Activated CD4-positive, alpha-beta T cell treated with anti-CD3 and anti-CD28 coated beads, Interleukin-2, Interleukin-4, amounts not matched to agents 100 ng/mL and 50 ng/mL, durations not matched to agents 16 hours and 8 hours (primary cell): ENCODE measurements at regions not wholly inside any gene's neighbourhood (a gene's known extent, or its start where the extent isn't known, plus 50 kb on each side); places are given as distances from the start of the nearest gene placed in this dataset.
"Not testable (repeated sequence)": the region's sequence is repeated elsewhere in the genome, so short reads cannot be mapped to it uniquely, and the experiment has no call there.

Experiments used
- DNase-seq: peaks from one replicate; pipeline ENCODE4 v3.0.0-alpha.2; 2020; ENCODE audit warnings: low spot score

DNA sequence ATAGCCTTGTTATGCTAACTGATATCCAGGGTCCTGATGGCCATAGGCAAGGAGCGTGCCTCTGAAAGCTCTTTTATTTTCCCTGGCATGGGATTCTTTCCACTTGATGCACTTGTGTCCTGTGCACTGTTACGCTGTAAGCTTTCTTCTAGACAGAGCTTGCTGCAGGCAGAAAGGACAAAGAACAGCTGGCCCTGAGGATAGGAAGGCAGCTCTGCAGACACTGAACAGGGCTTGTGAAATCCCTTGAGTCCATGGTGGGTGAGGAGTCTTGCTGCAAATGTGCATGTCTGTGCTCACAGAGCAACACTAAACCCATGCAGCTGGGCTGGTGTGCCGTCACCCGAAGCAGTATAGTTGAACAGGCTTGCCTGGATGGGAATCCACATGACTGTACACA lies 126.6 kb downstream of the AKAP11 start:
- no peak for DNase-seq

DNA sequence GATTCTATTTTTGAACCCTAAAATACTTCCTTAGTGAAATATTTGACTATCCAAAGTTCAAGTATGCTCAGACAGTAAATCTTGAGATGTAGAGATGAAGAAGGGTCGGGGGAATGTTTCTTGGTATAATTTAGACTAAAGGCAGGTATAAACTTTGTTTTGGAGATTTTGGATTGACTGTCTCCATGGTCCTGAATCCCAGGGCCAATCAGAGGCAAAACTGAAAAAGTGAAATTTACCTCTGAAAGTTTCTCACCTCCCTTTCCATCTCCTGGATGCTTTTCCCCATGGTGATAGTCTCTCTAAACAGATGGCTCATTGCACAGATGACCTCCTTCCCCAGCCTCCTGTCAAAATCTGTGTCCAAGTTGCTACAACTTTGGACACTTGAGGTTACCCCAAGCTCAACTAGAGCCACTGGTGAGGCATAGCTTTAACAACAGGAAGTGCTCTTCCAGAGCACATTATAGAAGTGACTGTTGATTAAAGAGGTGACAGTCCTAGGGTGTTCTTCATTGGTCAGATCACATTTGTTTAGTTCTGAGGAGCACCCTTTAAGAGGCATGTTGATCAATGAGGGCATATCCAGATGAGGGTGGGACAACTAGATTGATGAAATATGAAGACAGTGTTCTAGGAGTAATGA lies 128.4 kb downstream of the AKAP11 start:
- peak; percentile 14 for DNase-seq

DNA sequence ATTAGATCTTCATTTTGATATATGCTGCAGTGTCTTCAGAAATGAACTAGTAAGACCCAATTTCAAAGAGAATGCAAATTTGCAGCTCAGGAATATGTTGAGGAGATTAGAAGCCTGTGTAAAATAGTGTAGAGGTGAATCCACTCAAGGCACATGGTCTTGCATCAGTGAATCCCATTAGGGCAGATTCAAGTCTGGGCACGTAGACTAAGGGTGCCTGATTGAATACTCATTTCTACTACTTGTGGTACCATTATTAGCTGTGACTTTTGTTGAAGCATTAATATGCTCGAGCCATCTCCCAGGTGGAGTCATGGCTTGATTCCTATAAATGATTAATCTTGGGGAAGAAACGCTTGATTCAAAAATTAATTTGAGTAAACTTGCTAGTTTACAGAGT lies 129.4 kb downstream of the AKAP11 start:
- peak; percentile 37 for DNase-seq

DNA sequence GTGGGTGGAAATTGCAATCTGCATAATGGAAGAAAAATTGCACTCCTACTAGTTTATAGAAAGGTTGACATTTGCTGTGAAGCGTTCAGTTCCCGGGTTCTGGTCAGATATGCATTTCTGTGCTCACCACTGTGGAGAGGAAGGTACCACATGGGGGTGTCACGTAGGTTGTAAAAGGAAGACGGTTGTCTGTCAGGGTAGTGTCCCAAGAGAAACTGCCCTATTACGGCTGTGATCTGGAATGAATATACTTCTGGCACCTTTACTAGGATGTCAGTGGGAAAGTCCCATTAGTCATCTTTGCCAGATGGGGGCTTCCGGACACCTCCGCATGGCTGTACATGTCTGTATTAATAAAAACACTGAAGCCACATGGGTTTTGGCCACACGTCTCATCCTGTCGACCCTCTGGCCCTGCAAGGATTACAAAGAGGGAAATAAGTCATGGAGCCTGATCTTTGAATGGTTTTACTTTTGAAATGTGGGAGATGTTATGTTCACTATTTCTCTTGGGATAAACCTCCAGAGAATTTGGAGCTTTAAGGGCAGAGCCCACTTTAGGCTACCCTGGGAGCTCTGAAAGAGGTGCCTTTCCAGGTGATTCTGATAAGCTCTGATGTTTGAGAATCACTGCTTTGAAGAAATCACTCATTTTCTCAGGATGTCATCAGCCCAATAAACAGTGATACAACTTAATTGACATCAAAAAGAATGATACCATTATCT lies 133.9 kb downstream of the AKAP11 start:
- peak; percentile 86 for DNase-seq

DNA sequence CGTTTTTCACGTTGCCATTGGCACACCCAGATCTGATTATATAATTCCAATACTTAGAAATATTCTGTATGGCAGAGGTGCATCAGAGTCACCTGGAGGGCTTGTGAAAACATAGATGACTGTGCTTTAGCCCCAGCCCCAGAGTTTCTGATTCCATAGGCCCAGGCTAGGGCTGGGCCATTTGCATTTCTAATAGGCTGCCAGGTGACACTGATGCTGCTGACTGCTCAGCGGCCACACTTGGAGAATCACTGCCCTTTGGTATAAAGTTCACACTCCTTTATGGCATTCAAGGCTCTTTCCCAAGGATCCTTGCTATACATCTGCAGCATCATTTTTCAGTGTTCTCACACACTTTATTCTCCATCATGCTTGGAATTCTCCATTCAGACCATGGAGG lies 137.1 kb downstream of the AKAP11 start:
- no peak for DNase-seq

DNA sequence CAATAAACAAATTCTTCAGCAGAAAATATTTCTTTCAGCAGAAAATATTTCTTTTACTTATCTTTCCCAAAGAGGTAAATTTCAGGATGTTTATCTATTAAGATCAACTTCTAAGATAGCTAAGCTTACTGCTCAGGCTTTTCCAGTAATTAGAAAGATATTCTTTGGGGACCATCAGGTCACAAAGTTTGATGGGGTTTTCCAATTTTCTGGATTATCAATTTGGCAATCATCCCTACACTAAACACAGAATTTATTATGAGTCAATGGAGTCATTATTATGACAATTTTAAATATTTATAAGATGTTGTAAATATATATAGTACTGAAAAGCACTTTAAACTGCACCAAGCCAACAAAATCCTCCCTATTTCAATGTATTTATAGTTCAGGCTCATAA lies 137.6 kb downstream of the AKAP11 start:
- DNase-seq, result no peak

DNA sequence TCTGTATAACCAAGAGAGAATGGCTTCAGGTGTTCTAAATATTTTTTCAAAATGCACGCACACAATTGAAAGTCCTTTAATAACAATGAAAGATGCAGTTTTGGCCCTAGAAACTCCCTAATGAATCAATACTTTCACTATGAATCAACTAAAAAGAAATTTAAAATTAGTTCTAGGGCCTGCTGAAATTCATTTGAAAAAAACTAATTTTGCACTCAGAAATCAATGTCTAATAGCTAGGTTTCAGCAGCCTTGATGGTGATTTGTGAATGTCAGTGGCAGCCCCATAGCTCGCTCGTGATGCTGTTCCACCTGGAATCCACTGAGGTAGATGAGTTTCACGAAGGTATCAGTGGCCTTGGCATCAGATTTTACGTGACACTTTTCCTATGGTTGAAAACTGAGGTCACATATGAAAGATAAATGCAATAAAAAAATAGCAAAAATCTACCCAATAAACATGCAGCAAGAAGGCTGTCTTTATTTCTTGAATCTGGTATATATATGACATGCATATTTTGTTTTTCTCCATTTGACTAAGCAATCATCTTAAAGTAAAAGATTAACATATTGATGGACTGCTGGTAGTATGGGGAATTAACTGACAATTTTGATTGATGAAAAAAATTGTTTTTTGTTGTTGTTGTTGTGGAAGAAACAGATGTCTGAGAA lies 141.0 kb downstream of the AKAP11 start:
- DNase-seq, result peak; percentile 30

DNA sequence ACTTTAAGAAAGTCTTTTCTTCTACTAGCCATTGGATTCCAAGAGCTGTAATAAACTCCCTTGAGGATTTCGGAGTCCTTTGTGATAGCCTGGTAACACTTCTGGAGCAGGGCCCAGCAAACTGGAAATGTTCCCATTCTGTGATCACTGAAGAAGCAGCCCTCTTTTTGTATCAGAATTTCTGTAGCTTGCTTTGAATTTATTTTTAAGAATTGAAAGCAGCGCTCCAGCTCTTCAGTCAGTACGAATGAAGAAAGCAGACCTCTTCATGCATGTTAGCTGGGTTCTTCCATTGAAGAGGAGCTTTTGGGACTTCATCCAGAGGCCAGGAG lies 141.5 kb downstream of the AKAP11 start:
- DNase-seq, result no peak

DNA sequence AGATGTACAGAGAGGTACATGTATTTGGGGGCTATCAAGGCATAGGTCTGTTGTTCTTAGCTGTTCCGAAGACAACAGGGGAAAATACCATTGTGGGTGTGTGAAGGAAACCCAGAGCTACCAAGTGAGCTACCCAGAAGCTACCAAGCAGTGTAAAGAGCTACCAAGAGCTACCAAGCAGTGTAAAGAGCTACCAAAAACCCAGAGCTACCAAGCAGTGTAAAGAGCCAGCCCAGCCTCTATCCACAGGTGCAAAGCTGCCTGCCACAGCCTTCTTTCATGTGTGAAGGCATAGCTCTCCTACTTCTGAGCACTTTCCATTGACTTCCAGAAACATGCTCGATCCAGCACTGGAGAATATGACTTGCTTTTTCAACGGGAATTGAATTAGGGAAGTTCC lies 145.7 kb downstream of the AKAP11 start:
- no peak for DNase-seq

DNA sequence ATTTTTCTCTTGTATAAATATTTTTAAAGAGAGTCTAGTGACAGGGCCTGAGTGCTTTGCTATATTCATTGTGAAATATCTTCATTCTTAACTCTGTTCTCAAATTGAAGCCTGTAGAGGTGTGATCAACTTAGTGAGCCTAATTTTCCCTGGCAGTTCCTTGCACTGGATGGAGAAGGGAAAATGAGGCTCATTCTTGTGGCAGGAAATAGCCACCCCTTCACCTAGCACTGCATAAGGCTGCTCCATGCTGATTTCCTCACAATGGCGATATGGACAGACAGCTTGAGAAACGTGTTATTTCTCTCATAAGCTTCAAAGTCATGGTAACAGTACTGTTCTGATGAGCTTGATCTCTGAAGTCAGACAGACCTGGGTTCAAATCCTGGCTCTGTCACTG lies 146.2 kb downstream of the AKAP11 start:
- no peak for DNase-seq

DNA sequence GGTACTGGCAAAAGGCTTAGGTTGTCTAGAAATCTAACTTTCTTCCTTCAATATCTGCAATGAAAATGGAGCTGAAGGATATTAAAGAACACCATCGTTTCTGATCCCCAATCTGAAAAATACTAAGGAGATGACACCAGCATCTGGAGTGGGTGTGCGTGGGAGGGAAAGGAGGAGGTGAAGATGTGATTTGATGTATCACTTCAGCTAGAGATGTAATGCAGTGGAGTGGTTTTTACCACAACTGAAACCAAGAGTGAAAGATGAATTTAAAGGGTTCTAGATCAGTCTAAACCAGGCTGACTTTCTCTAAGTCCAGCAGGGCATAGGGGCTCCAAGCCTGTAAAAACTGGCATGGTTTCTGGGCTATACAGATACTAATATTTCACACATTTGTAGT lies 148.4 kb downstream of the AKAP11 start:
- DNase-seq, result peak; percentile 58

DNA sequence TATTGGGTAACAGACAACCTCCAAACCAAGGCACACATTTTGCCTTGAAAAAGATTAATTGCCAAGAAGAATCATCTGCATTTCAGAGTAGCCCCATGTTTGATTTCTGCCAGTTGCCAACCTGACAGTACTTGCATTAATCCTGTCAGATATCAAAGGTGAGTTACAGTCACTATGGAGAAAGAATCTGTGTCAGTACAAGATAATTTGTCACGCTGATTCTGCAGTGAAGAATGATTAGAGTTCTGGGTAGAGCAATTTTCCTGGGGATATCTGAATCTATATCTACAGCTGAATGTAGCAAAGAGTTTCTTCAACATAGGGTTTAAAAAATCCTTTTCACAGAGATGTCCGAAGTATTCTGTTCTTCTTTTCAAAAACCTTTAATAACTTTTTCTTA lies 150.7 kb downstream of the AKAP11 start:
- no peak for DNase-seq

DNA sequence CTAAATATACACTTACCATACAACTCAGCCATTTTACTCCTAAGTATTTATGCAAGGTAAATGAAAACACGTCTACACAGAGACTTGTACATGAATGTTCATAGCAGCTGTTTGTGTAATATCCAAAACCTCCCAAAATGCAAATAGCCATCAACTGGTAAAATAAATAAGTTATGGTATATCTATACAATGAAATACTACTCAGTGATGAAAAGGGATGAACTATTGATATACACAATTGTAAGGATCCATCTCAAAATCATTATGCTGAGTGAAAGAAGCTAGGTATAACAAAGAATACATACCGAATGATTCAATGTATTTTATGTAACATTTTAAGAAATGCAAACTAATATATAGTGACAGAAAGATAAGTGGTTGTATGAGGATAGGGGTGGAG lies 149.8 kb upstream of the TNFSF11 start:
- no peak for DNase-seq

DNA sequence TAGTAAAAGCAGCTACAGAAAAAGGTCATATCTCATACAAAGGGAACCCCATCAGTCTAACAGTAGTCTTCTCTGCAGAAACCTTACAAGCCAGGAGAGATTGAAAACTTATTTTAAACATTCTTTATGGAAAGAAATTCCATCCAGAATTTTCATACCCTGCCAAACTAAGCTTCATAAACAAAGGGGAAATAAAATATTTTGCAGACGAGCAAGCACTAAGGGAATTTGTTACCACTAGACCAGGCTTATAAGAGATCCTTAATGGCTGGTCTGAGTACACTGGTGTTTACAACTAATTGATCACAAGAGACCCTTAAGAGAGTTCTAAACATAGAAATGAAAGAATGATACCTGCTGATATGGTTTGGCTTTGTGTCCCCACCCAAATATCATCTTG lies 128.6 kb upstream of the TNFSF11 start:
- no peak for DNase-seq

DNA sequence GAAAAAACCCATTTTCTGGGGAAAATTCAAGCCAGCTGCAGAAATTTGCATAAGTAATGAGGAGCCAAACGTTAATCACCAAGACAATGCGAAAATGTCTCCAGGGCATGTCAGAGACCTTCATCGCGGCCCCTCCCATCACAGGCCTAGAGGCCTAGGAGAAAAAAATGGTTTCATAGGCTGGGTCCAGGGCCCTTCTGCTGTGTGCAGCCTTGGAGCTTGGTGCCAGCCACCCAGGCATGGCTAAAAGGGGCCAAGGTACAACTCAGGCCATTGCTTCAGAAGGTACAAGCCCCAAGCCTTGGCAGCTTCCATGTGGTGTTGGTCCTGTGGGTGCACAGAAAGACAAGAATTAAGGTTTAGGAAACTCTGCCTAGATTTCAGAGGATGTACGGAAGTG lies 127.4 kb upstream of the TNFSF11 start:
- DNase-seq, result not testable (repeated sequence)

DNA sequence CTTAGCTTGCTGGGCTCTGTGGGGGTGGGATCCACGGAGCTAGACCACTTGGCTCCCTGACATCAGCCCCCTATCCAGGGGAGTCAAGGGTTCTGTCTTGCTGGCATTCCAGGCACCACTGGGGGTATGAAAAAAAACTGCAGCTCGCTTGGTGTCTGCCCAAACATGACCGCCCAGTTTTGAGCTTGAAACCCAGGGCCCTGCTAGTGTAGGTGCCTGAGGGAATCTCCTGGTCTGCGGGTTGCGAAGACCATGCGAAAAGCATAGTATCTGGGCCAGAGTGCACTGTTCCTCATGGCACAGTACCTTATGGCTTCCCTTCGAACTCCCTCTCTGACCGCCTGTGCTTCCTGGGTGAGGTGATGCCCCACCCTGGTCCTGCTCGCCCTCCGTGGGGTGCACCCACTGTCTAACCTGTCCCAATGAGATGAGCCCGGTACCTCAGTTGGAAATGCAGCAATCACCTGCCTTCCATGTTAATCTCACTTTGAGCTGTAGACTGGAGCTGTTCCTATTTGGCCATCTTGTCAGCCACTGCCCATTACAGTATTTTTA lies 120.8 kb upstream of the TNFSF11 start:
- DNase-seq, result no peak

DNA sequence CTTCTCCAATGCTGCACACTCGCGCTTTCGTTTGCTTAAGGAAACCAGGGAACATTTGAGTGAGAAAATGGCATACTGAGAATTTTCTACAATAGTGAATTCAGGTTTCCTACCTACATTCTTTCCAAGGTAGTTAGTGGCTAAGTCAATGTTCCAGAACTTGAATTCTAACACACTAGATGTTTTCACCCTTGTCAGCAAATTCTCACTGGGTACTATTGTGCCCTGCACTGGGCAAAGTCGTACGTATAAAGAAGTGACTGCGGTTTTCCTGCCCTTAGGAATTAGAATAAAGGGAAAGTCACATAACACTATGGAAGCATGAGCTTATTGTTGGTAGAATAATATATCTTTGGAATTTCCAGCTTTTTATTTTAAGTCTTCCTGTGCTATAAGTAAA lies 119.2 kb upstream of the TNFSF11 start:
- no peak for DNase-seq

DNA sequence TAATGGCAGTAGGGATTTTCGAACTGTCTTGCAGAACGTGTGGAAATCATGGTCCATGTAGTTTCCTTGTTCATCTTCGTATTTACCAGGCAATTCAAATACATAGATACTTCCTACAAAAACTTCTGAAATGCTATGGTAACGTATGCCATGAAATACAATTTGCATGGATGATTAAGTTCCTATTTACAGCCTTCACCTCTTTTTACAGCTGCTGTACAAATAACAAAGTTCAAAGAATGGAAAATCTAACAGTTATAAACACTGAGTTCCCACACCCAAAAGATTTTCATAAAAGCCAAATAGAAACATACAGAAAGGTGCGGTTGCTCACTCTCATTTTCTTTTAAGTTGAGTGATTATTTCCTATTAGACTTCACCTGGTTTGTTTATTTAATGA lies 115.8 kb upstream of the TNFSF11 start:
- no peak for DNase-seq

DNA sequence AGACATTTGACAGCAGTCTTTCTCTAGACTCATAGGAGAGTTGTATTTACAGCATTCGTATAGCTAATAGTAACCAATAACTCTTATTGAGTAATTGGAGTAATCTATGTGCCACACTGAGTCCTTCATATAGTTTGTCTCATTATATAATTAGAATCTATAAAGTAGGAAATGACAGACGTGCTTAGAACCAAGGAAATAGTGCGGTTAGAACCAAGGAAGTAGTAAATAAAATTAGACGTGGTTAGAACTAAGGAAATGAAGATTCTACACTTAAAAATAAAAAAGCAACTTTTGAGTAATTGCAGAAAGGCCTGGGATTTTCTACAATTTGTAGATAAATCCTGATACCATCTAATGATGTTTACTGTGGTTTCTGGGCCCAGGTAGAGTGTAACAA lies 107.8 kb upstream of the TNFSF11 start:
- no peak for DNase-seq

DNA sequence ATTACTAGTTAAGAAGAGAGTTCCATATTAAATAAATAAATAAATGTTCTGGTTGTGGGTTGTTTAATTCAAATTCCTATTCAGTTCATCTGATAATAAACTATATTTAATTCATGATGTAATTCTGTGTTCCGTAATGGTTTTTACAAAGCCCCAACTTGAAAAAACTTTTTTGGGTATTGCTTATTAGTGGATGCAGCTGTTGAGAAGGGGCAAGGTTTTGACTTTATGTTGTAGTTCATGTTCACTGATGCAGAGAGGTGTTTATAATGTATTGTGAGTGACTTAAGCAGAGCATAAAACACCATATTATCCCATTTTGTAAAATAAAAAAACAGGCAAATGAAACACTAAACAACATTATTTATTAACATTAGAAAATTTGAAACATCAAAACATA lies 107.3 kb upstream of the TNFSF11 start:
- DNase-seq, result no peak

DNA sequence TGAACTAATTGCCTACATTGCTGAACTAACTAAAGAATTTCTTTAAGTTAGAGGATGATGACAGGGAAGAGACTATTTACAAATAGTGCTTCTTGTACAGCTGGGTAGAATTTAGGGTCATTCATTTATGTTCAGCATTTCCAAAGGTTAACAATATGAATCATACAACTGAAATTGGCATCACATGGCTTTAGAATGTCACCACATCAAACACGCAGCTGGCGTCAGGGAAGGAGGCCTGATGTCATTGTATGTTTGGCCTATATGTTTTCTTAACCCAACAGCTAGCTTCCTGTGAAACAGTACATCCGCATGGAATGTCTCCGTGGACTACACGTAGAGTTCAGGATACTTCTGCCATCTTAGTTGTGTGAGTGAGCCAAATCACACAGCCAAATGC lies 99.0 kb upstream of the TNFSF11 start:
- DNase-seq, result no peak

DNA sequence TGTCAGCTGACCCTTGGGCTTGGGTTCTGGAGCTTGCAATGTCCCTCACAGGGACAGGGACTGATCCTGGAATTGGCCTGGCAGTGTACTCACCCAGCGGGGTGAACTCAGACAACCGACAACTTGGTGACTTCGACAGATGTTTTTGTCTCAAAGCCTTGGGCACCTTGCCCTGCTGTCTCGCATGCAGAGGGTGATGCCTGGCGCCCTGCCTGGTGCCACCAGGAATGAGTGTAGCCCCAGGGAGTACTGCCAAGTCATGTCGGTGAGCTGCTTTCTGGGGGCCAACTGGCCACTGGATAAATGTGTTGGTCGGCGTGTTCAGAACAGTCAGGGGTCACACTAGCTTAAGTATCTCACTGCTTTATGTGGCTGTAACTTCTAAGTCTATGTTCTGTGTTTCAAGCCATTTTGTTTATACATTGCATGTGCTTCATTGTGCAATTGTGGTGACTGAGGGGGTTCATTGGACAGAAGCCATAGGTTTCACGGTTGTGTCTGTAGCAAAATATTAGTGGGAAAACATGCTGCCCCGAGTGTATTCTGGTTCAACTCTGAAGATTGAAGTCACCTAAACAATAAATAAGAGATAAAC lies 96.3 kb upstream of the TNFSF11 start:
- no peak for DNase-seq
